SH-SY5Y (cell line): ENCODE measurements at regions not wholly inside any gene's neighbourhood (a gene's known extent, or its start where the extent isn't known, plus 50 kb on each side); places are given as distances from the start of the nearest gene placed in this dataset.

Source experiments
- GATA2 ChIP-seq: IDR thresholded peaks from 2 replicates; pipeline ENCODE4 v1.6.1; 2011; ENCODE audit warnings: mild to moderate bottlenecking, low read depth, low read length
- GATA3 ChIP-seq: IDR thresholded peaks from 2 replicates; pipeline ENCODE4 v1.6.1; 2011; ENCODE audit warnings: low read depth, mild to moderate bottlenecking, low read length, moderate library complexity

DNA sequence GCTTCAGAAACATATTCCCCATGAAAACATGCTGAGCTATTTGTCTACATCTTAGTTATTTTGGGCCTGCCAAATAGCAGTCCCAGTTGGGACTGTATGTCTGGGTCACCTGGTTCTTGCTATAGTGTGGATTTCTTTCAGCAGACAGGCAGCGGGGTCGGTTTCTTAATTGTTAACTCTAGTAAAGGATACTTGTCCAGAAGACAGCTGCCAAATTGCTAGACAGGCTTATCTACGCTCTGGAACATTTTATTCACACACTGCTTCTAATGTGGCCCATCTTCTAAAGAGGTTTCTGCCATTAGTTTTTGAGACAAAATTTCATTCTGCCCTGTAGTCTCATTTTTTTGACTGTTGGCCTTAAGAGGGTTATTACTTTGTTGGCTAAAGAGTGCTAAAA, 217.9 kb downstream of the RWDD3 start:
- TF ChIP-seq GATA2 (no peak), GATA3 (no peak)
